ENCODE measurements at regions not wholly inside any gene's neighbourhood (a gene's known extent, or its start where the extent isn't known, plus 50 kb on each side); places are given as distances from the start of the nearest gene placed in this dataset.

- Histone ChIP-seq H3K4me1 (ENCODE audit: insufficient read depth, low read length, severe bottlenecking) (no peaks in the 10 kb centered on the region), H3K27ac (ENCODE audit: low read depth, low read length, poor library complexity, severe bottlenecking) (no peak overlapping the region), H2AFZ (ENCODE audit: low read length) (no peak overlapping the region), H3K9me3 (ENCODE audit: low read length) (no peaks in the 10 kb centered on the region), H3K79me2 (ENCODE audit: insufficient read depth, low read length) (no peaks in the 10 kb centered on the region), H3K4me3 (ENCODE audit: low read depth, low read length, poor library complexity, severe bottlenecking) (no peak overlapping the region), H3K9me2 (ENCODE audit: low read depth, low read length) (no peaks in the 10 kb centered on the region), H3F3A (ENCODE audit: insufficient read depth, low read length) (no peaks in the 10 kb centered on the region), H3K9ac (ENCODE audit: low read length) (no peak overlapping the region), H3K4me2 (ENCODE audit: low read length) (no peak overlapping the region), H3K27me3 (ENCODE audit: insufficient read depth, low read length) (no peaks in the 10 kb centered on the region), H3K36me3 (ENCODE audit: insufficient read depth, low read length) (no peaks in the 10 kb centered on the region), H4K20me1 (ENCODE audit: insufficient read depth, low read length) (no peaks in the 10 kb centered on the region)
- TF ChIP-seq EZH2 (IDR thresholded peaks at IDR 0.05; ENCODE audit: borderline replicate concordance, low read length) (no peak), CTCF (IDR thresholded peaks at IDR 0.05; ENCODE audit: low read length) (no peak)
Observed at GRCh38 chr4:100674976-100675375, 157.2 kb upstream of the EMCN start.

- H3K27me3 ChIP-seq (ENCODE audit: insufficient read depth, low read length), result no peaks in the 10 kb centered on the region
- H3K27ac ChIP-seq (ENCODE audit: low read depth, low read length, poor library complexity, severe bottlenecking), result no peak overlapping the region
- no peak overlapping the region for H2AFZ ChIP-seq (ENCODE audit: low read length)
- H3K9me3 ChIP-seq (ENCODE audit: low read length), result no peaks in the 10 kb centered on the region
- H3K4me1 ChIP-seq (ENCODE audit: insufficient read depth, low read length, severe bottlenecking), result no peaks in the 10 kb centered on the region
- H3F3A ChIP-seq (ENCODE audit: insufficient read depth, low read length), result no peaks in the 10 kb centered on the region
- H3K9ac ChIP-seq (ENCODE audit: low read length), result no peak overlapping the region
- no peak overlapping the region for H3K4me2 ChIP-seq (ENCODE audit: low read length)
- H3K79me2 ChIP-seq (ENCODE audit: insufficient read depth, low read length), result no peaks in the 10 kb centered on the region
- H3K36me3 ChIP-seq (ENCODE audit: insufficient read depth, low read length), result no peaks in the 10 kb centered on the region
- no peaks in the 10 kb centered on the region for H3K9me2 ChIP-seq (ENCODE audit: low read depth, low read length)
- TF ChIP-seq CTCF (IDR thresholded peaks at IDR 0.05; ENCODE audit: low read length) (no peak), EZH2 (IDR thresholded peaks at IDR 0.05; ENCODE audit: borderline replicate concordance, low read length) (no peak)
- no peaks in the 10 kb centered on the region for H4K20me1 ChIP-seq (ENCODE audit: insufficient read depth, low read length)
- no peak overlapping the region for H3K4me3 ChIP-seq (ENCODE audit: low read depth, low read length, poor library complexity, severe bottlenecking)
Observed at GRCh38 chr4:100657187-100657586, 139.4 kb upstream of the EMCN start.

GRCh38 chr4:100651499-100652175 is 133.8 kb upstream of the EMCN start:
- Histone ChIP-seq H3F3A (ENCODE audit: insufficient read depth, low read length) (no peaks in the 10 kb centered on the region), H3K4me1 (ENCODE audit: insufficient read depth, low read length, severe bottlenecking) (no peaks in the 10 kb centered on the region), H3K9ac (ENCODE audit: low read length) (no peak overlapping the region), H3K79me2 (ENCODE audit: insufficient read depth, low read length) (no peaks in the 10 kb centered on the region), H3K27ac (ENCODE audit: low read depth, low read length, poor library complexity, severe bottlenecking) (no peak overlapping the region), H3K4me3 (ENCODE audit: low read depth, low read length, poor library complexity, severe bottlenecking) (no peak overlapping the region), H3K36me3 (ENCODE audit: insufficient read depth, low read length) (no peaks in the 10 kb centered on the region), H3K9me2 (ENCODE audit: low read depth, low read length) (no peaks in the 10 kb centered on the region), H2AFZ (ENCODE audit: low read length) (no peak overlapping the region), H3K4me2 (ENCODE audit: low read length) (no peak overlapping the region), H3K9me3 (ENCODE audit: low read length) (no peaks in the 10 kb centered on the region), H3K27me3 (ENCODE audit: insufficient read depth, low read length) (no peaks in the 10 kb centered on the region), H4K20me1 (ENCODE audit: insufficient read depth, low read length) (no peaks in the 10 kb centered on the region)
- TF ChIP-seq CTCF (IDR thresholded peaks at IDR 0.05; ENCODE audit: low read length) (no peak), EZH2 (IDR thresholded peaks at IDR 0.05; ENCODE audit: borderline replicate concordance, low read length) (no peak)
